Lower lobe of right lung (tissue), 2 donors: ENCODE measurements at regions not wholly inside any gene's neighbourhood (a gene's known extent, or its start where the extent isn't known, plus 50 kb on each side); places are given as distances from the start of the nearest gene placed in this dataset.
"Not testable (repeated sequence)": the region's sequence is repeated elsewhere in the genome, so short reads cannot be mapped to it uniquely, and the experiment has no call there.

Experiments
- ATAC-seq, 2 donors: fragments of 200-7000 bp; cut with Tn5 transposase; one replicate each; pipeline ENCODE4 v1.9.1; 2020 to 2022; ENCODE audit warnings: mild to moderate bottlenecking in 2 of 2, moderate library complexity in 2 of 2
- DNase-seq: peaks from one replicate; pipeline ENCODE4 v3.0.0-alpha.2; 2020
- H3K27ac ChIP-seq: fragments of 200-600 bp; one replicate; pipeline ENCODE4 v1.8.0; 2022
- H3K27me3 ChIP-seq: fragments of 200-600 bp; one replicate; pipeline ENCODE4 v1.8.0; 2022; ENCODE audit warnings: low read depth
- H3K36me3 ChIP-seq: fragments of 200-600 bp; one replicate; pipeline ENCODE4 v1.8.0; 2022; ENCODE audit warnings: mild to moderate bottlenecking
- H3K4me1 ChIP-seq: fragments of 200-600 bp; one replicate; pipeline ENCODE4 v1.8.0; 2022
- H3K4me3 ChIP-seq: fragments of 200-600 bp; one replicate; pipeline ENCODE4 v1.8.0; 2022; ENCODE audit warnings: mild to moderate bottlenecking
- H3K9me3 ChIP-seq: fragments of 200-600 bp; one replicate; pipeline ENCODE4 v1.8.0; 2022
- CTCF ChIP-seq: fragments of 200-600 bp; IDR thresholded peaks from one replicate; pipeline ENCODE4 v1.8.0; 2022; ENCODE audit warnings: antibody characterized with exemption, mild to moderate bottlenecking
- intact Hi-C: fragments of 100-400 bp; cut with DNase I; formaldehyde crosslinking; loops from one replicate; pipeline ENCODE4 v1.11.0; 2022
- donor health status: DM: no; HTN: yes; CAD: no; lungs with severe emphysema.

- no peak overlapping the region for H3K27ac ChIP-seq
- ATAC-seq (no peak), DNase-seq (no peak)
- no peak for TF ChIP-seq CTCF
- no peaks in the 10 kb centered on the region for H3K27me3 ChIP-seq
- H3K4me1 ChIP-seq: peaks cover 13% of the 10 kb centered on the region
- H3K4me3 ChIP-seq: no peak overlapping the region
- peaks cover 6% of the 10 kb centered on the region for H3K9me3 ChIP-seq
- intact Hi-C loops: no loop called here
- H3K36me3 ChIP-seq: no peaks in the 10 kb centered on the region
Measured at GRCh38 chr2:239831861-239832489, 193.2 kb downstream of the NDUFA10 start.

- TF ChIP-seq CTCF: no peak
- H3K4me1 ChIP-seq: peaks cover 13% of the 10 kb centered on the region
- intact Hi-C loops: no loop called here
- H3K27me3 ChIP-seq: no peaks in the 10 kb centered on the region
- no peak overlapping the region for H3K4me3 ChIP-seq
- H3K9me3 ChIP-seq: no peaks in the 10 kb centered on the region
- DNase-seq (no peak), ATAC-seq (peak; percentile 29 to 45)
- peak overlapping the region; percentile 21 for H3K27ac ChIP-seq
- no peaks in the 10 kb centered on the region for H3K36me3 ChIP-seq
Measured at GRCh38 chr2:239831001-239831731, 194.0 kb downstream of the NDUFA10 start.

GRCh38 chr2:239830121-239831000, 194.8 kb downstream of the NDUFA10 start:
- no peak for ATAC-seq
- peaks cover 13% of the 10 kb centered on the region for H3K4me1 ChIP-seq
- H3K27me3 ChIP-seq: no peaks in the 10 kb centered on the region
- H3K27ac ChIP-seq: no peak overlapping the region
- TF ChIP-seq CTCF: no peak
- H3K9me3 ChIP-seq: no peaks in the 10 kb centered on the region
- no peak overlapping the region for H3K4me3 ChIP-seq
- H3K36me3 ChIP-seq: no peaks in the 10 kb centered on the region
- DNase-seq: no peak
- intact Hi-C loops: no loop called here

- Histone ChIP-seq H3K4me1 (peaks cover 13% of the 10 kb centered on the region), H3K4me3 (no peak overlapping the region), H3K36me3 (no peaks in the 10 kb centered on the region), H3K9me3 (no peaks in the 10 kb centered on the region), H3K27ac (no peak overlapping the region), H3K27me3 (no peaks in the 10 kb centered on the region)
- DNase-seq: no peak
- TF ChIP-seq CTCF: no peak
- ATAC-seq: no peak
- intact Hi-C loops: no loop called here
Measured at GRCh38 chr2:239829326-239829725, 195.8 kb downstream of the NDUFA10 start.

- DNase-seq, H3K4me3 ChIP-seq, ATAC-seq, H3K27me3 ChIP-seq, H3K9me3 ChIP-seq, H3K27ac ChIP-seq, intact Hi-C loops, H3K36me3 ChIP-seq: not testable (repeated sequence)
- H3K4me1 ChIP-seq: peaks cover 13% of the 10 kb centered on the region
Measured at GRCh38 chr2:239828973-239829275, 196.2 kb downstream of the NDUFA10 start.
